Activated naive CD8-positive, alpha-beta T cell treated with anti-CD3 and anti-CD28 coated beads, Interleukin-2, amount 50 U/mL, for 24 hours (primary cell): ENCODE measurements at regions not wholly inside any gene's neighbourhood (a gene's known extent, or its start where the extent isn't known, plus 50 kb on each side); places are given as distances from the start of the nearest gene placed in this dataset.
"Not testable (repeated sequence)": the region's sequence is repeated elsewhere in the genome, so short reads cannot be mapped to it uniquely, and the experiment has no call there.

Experiments used
- ATAC-seq: fragments of 150-1000 bp; cut with Tn5 transposase; one replicate; pipeline ENCODE4 v1.10.0; 2021
- DNase-seq: peaks from one replicate; pipeline ENCODE4 v3.0.0; 2021
- H3K27ac Mint-ChIP-seq: one replicate; pipeline ENCODE4 v1.8.0; 2021; ENCODE audit warnings: mild to moderate bottlenecking, mixed read lengths
- H3K27me3 Mint-ChIP-seq: one replicate; pipeline ENCODE4 v1.8.0; 2021; ENCODE audit warnings: mixed read lengths
- H3K36me3 Mint-ChIP-seq: one replicate; pipeline ENCODE4 v1.8.0; 2021; ENCODE audit warnings: low read depth, mixed read lengths
- H3K4me1 Mint-ChIP-seq: one replicate; pipeline ENCODE4 v1.8.0; 2021; ENCODE audit warnings: mixed read lengths
- H3K4me3 Mint-ChIP-seq: one replicate; pipeline ENCODE4 v1.8.0; 2021; ENCODE audit warnings: mild to moderate bottlenecking, moderate library complexity, mixed read lengths
- H3K9me3 Mint-ChIP-seq: one replicate; pipeline ENCODE4 v1.8.0; 2021; ENCODE audit warnings: mixed read lengths

- peaks cover 6% of the 10 kb centered on the region for H3K9me3 Mint-ChIP-seq
- peaks cover 8% of the 10 kb centered on the region for H3K27me3 Mint-ChIP-seq
- ATAC-seq (no peak), DNase-seq (no peak)
- H3K4me3 Mint-ChIP-seq = no peak overlapping the region
- no peaks in the 10 kb centered on the region for H3K36me3 Mint-ChIP-seq
- no peak overlapping the region for H3K27ac Mint-ChIP-seq
- H3K4me1 Mint-ChIP-seq = peaks cover 2% of the 10 kb centered on the region
Measured at GRCh38 chr15:69554279-69554961, 101.8 kb downstream of the RPLP1 start.

- H3K27ac Mint-ChIP-seq = no peak overlapping the region
- ATAC-seq (no peak), DNase-seq (no peak)
- peaks cover 2% of the 10 kb centered on the region for H3K27me3 Mint-ChIP-seq
- H3K36me3 Mint-ChIP-seq = no peaks in the 10 kb centered on the region
- H3K4me3 Mint-ChIP-seq = no peak overlapping the region
- H3K9me3 Mint-ChIP-seq = peaks cover 6% of the 10 kb centered on the region
- H3K4me1 Mint-ChIP-seq = peaks cover 6% of the 10 kb centered on the region
Measured at GRCh38 chr15:69555080-69555479, 102.5 kb downstream of the RPLP1 start.

DNA sequence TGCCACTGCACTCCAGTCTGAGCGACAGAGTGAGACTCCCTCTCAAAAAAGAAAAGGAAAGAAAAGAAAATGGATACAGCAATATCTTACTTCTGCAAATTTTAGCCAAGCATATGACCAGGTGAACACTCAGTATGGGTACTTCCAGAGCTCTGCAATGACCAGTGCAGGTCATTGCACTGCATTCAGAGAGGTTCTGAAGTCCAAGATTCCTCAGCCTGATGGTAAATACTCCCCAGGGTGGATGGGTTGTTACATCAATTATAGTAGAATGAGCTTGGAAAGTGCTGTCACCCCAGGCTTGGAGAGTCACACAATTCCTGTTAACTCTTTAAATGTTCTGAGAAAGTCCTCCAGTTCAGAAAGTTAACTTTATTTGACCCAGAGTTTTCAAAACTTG lies 103.7 kb downstream of the RPLP1 start:
- Mint-ChIP-seq H3K27me3 (no peaks in the 10 kb centered on the region), H3K4me3 (no peak overlapping the region), H3K4me1 (peaks cover 6% of the 10 kb centered on the region), H3K36me3 (no peaks in the 10 kb centered on the region), H3K9me3 (peaks cover 2% of the 10 kb centered on the region), H3K27ac (no peak overlapping the region)
- ATAC-seq = no peak
- DNase-seq = no peak

DNA sequence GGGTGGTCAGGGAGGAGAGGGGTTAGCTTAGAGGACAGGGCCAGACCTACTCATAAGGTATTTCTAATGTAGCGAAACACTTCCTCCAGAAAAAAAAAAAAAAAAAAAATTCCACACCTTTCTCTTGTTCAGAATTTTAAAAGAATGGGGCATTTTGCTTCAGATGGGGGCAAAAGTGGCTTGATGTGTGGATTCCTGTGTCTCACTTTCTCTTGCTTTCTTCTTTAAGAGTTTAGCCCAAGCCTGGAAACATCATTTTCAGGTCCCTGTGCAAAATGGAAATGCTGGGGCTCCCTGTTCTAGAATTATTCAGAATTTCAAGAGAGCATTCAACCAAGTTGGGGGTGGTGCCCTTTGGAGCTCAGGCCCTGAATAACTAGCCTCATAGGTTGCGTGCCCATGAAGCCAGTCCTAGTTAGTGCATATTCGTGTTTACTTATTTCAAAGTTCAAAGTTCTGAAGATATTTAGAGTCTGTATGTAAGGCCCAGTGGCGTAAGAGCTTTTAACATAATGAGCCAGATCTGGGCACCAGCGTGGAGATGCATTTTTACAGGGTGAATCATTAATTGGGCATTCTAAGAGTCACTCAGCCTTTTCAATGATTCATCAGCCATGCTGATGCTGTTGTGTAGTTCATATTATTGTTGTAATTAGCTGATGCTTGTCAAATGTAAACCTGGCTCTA lies 104.5 kb downstream of the RPLP1 start:
- Mint-ChIP-seq H3K27me3 (peaks cover 3% of the 10 kb centered on the region), H3K27ac (no peak overlapping the region), H3K9me3 (no peaks in the 10 kb centered on the region), H3K4me3 (no peak overlapping the region), H3K4me1 (peaks cover 6% of the 10 kb centered on the region), H3K36me3 (no peaks in the 10 kb centered on the region)
- no peak for ATAC-seq
- DNase-seq = no peak

DNA sequence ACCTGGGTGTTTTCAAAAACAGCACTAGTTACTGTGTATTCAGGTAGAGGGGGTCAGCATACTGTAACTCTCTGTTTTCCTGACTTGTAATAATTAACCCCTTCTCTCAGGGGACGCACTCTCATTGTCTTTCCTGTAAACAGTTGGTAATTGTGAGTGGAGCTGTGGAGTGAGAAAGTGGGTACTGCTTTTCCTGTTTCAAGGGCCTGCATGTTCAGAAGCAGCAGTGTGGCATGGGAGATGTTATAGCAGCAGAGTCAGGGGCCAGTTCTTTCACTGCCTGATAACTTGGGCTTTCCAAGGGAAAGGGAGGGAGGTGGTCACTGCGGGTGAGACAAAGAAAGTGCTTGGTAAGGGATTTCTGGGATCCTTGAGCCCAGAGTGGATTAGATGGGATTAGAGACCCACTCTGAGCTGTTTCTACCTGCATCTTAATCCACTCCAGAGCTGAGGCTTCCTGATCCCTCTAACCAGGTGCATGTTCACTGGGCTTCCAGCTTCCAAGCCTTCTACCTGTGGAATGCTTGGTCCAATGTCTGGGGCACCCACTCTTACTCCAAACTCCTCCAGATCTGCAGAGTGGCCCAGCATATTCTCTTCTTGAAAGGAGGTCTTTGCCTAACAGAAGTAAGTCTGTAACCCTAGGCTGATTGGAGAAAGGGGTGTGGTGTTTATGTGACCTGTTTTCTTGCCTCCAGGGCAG lies 105.2 kb downstream of the RPLP1 start:
- Mint-ChIP-seq H3K36me3 (no peaks in the 10 kb centered on the region), H3K9me3 (no peaks in the 10 kb centered on the region), H3K27me3 (peaks cover 3% of the 10 kb centered on the region), H3K4me3 (no peak overlapping the region), H3K4me1 (peaks cover 6% of the 10 kb centered on the region), H3K27ac (no peak overlapping the region)
- DNase-seq (no peak), ATAC-seq (no peak)

DNA sequence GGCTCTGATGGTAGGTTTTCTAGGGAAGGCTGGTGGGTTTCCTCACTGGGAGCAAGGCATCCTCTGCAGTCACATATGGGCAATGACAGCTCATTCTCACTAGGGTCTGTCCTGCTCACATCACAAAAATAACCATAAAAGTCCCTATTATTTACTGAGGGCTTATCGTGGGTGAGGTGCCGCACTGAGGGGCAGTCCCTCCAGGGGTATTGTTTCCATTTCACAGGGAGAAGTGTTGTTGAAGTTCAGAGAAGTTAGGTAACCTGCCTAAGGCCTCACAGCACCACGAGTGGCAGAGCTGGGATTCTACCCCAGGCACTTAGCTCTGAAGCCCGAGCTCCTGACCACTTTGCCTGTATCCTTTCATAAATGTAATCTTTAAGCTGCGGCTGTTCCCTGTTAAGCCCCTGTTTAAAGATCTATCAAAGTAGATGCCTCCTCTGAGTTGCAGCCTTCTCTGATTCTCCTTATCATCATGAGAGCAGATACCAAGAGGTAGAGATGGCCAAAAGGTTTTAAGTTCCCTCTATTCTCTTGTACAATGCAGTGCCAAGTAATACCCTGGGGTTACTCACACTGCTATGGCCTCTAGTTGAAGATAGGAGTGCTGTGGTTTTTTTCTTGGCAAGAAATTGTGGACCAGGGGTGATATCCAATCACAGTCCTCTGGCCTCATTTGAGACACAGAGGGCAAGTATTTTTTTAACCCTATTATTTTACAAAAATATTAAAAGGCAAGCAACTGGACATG lies 107.0 kb downstream of the RPLP1 start:
- H3K9me3 Mint-ChIP-seq = no peaks in the 10 kb centered on the region
- ATAC-seq (peak; percentile 93), DNase-seq (no peak)
- no peaks in the 10 kb centered on the region for H3K36me3 Mint-ChIP-seq
- H3K27ac Mint-ChIP-seq = no peak overlapping the region
- H3K27me3 Mint-ChIP-seq = peaks cover 6% of the 10 kb centered on the region
- peaks cover 6% of the 10 kb centered on the region for H3K4me1 Mint-ChIP-seq
- no peak overlapping the region for H3K4me3 Mint-ChIP-seq

DNA sequence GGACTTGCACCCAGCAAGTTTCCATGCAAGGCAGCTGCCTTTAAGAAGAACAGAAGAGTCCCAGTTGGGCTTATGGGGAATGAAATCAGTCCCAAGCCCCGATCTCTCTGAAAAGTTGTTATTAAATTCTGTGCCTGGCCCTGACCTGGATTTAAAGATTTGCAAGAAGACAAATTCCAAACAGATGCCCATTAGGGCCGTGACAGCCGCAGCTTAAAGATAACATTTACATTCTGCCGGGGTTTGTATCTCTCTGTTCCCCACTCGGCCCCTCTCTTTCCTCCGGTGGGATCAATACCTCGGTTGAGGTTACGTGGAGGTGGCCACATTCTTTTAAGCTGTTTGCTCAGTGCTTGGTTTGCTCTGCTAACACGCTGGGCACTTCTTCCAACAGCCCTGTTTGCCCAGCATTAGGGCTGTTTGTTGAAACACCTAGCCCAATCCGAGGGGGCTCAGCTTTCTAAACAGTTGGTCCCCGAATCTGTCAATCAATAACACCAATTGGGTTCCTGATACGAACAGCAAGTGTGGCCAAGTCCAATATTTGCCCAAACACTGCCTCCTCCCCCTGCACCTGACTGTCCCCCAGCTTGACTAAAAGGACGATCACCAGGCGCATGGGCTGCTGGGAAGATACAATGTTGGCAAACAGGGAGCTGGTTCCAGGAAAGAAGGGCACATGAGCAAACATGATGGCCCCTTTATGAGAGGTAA lies 108.6 kb downstream of the RPLP1 start:
- Mint-ChIP-seq H3K4me3 (no peak overlapping the region), H3K27ac (no peak overlapping the region)
- no peak for ATAC-seq

GRCh38 chr15:69562116-69562515 lies 109.5 kb downstream of the RPLP1 start:
- DNase-seq (no peak), ATAC-seq (no peak)
- Mint-ChIP-seq H3K4me1 (peaks cover 6% of the 10 kb centered on the region), H3K4me3 (no peak overlapping the region), H3K36me3 (no peaks in the 10 kb centered on the region), H3K27ac (no peak overlapping the region), H3K27me3 (peaks cover 6% of the 10 kb centered on the region), H3K9me3 (no peaks in the 10 kb centered on the region)

More for the DNA sequence above, 108.6 kb downstream of the RPLP1 start:
- Mint-ChIP-seq H3K9me3 (no peaks in the 10 kb centered on the region), H3K36me3 (no peaks in the 10 kb centered on the region), H3K27me3 (peaks cover 6% of the 10 kb centered on the region), H3K4me1 (peaks cover 6% of the 10 kb centered on the region)
- no peak for DNase-seq

DNA sequence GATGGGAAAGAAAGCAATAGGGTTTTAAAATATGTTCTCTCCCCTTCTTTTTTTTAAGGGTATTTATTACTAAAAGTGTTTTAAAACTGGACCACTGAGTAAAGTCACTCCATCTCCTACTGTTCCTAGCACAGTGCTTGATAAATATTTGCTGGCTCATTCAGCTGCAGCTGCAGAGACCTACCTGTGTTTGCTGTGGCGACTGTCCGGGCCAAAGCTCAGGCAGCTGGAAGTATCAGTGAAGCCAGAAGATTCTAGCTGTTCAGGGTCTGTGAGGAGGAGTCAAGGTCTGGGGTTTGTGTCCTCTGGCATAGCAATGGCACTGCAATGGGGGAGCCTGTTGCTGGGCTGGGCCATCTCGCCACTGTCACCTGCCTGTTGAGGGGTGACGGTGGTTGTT lies 109.9 kb downstream of the RPLP1 start:
- Mint-ChIP-seq H3K9me3 (no peaks in the 10 kb centered on the region), H3K27me3 (peaks cover 6% of the 10 kb centered on the region), H3K4me3 (no peak overlapping the region), H3K36me3 (no peaks in the 10 kb centered on the region), H3K27ac (no peak overlapping the region), H3K4me1 (peaks cover 6% of the 10 kb centered on the region)
- DNase-seq (no peak), ATAC-seq (no peak)

- Mint-ChIP-seq H3K36me3 (no peaks in the 10 kb centered on the region), H3K27me3 (peaks cover 8% of the 10 kb centered on the region), H3K4me3 (no peak overlapping the region), H3K4me1 (no peaks in the 10 kb centered on the region), H3K27ac (no peak overlapping the region), H3K9me3 (no peaks in the 10 kb centered on the region)
- ATAC-seq = no peak
- DNase-seq = no peak
Measured at GRCh38 chr15:69565066-69565655, 112.5 kb downstream of the RPLP1 start.

- not testable (repeated sequence) for H3K27ac Mint-ChIP-seq, H3K27me3 Mint-ChIP-seq, H3K4me1 Mint-ChIP-seq, DNase-seq, ATAC-seq, H3K9me3 Mint-ChIP-seq, H3K4me3 Mint-ChIP-seq, H3K36me3 Mint-ChIP-seq
Measured at GRCh38 chr15:69567238-69567760, 114.7 kb downstream of the RPLP1 start.

DNA sequence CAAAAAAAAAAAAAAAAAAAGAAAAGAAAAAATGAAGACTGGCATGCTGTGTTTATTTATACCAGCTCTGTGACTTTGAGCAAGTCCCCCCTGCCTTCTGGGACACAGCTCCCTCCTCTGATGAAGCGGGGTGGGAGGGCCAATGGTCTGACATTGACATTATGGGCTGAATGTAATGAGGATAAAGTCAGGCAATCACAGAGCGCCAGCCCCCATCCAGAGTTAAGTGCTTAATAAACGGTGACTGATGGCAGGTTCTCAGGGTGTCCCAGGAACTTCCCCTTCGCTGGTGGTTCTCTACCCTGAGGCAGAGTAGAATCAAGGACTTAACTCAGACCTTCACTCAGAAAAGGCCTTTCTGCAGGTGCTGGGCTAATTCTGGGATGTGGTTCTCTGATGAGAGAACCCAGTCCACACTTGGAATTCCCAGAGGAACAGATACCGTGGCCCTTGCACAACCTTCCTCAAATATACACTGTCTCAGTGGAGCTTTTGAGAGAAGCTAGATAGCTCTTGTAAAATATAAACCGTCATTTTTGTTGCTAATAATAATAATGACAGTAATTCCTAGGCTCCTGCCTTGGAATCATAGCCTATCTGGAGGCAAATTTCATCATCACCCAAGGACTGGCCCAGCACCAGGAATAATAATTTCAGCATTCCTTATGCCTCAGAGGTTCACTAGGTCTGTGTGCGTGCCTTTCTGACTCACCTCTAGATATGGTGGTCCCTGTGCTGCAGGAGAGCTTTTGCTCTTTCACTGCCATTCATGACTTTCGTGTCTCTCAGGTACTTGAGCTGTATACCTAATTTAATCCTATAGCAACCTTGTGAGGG lies 115.8 kb downstream of the RPLP1 start:
- ATAC-seq (no peak), DNase-seq (no peak)
- H3K4me1 Mint-ChIP-seq = peaks cover 2% of the 10 kb centered on the region
- peaks cover 7% of the 10 kb centered on the region for H3K27me3 Mint-ChIP-seq
- no peaks in the 10 kb centered on the region for H3K36me3 Mint-ChIP-seq
- H3K27ac Mint-ChIP-seq = no peak overlapping the region
- H3K9me3 Mint-ChIP-seq = no peaks in the 10 kb centered on the region
- H3K4me3 Mint-ChIP-seq = no peak overlapping the region

DNA sequence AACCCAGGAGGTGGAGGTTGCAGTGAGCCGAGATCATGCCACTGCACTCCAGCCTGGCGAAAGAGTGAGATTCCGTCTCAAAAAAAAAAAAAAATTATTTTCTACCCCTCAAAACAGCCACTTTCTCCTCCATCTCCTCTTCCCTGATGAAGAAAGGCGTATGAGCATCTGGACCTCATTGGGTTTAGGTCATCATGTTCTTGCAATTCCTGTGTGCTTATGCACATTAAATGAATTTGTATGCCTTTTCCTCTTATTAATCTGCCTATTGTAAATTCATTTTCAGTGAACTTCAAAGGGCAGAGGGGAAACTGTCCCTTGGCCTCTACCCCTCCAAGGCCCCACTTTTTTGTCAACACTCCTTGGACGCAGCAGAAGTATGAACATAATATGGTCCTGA lies 117.8 kb downstream of the RPLP1 start:
- ATAC-seq (no peak), DNase-seq (no peak)
- no peak overlapping the region for H3K4me3 Mint-ChIP-seq
- no peaks in the 10 kb centered on the region for H3K36me3 Mint-ChIP-seq
- H3K27me3 Mint-ChIP-seq = peaks cover 13% of the 10 kb centered on the region
- no peak overlapping the region for H3K27ac Mint-ChIP-seq
- no peaks in the 10 kb centered on the region for H3K9me3 Mint-ChIP-seq
- peaks cover 20% of the 10 kb centered on the region for H3K4me1 Mint-ChIP-seq
